ENCODE measurements at regions not wholly inside any gene's neighbourhood (a gene's known extent, or its start where the extent isn't known, plus 50 kb on each side); places are given as distances from the start of the nearest gene placed in this dataset.

- no peak for ATAC-seq
- no peaks in the 10 kb centered on the region for H3K79me2 ChIP-seq (ENCODE audit: insufficient read depth, low read length)
- no peaks in the 10 kb centered on the region; a peak in 1 of 5 replicates for H3K27me3 ChIP-seq (ENCODE audit: control insufficient read depth in 1 of 2, insufficient read depth in 2 of 2, low read length in 2 of 2)
- no peak overlapping the region for H3K4me2 ChIP-seq (ENCODE audit: low read depth, low read length)
- H3K9me3 ChIP-seq (ENCODE audit: low read length), result no peaks in the 10 kb centered on the region
- WGBS (ENCODE audit: low lambda C conversion rate), result 53% methylated on average over 5 of the region's 5 CpGs
- ChIA-PET POLR2A (no interaction called here), CTCF (ENCODE audit: low intra/inter-chr PET ratio, low total read pairs) (no interaction called here)
- H3K4me1 ChIP-seq (ENCODE audit: insufficient read depth, low read length), result no peaks in the 10 kb centered on the region
- intact Hi-C loops (cut with micrococcal nuclease; ENCODE audit: unreplicated experiment), result no loop called here
- FAIRE-seq, result no peak
- DNase-seq (ENCODE audit: low spot score), result no peak
- TF ChIP-seq ZNF484 (CRISPR knock-in tag; IDR thresholded peaks at IDR 0.05; ENCODE audit: borderline replicate concordance, low read depth), result no peak
- TF ChIP-seq FOXC1 (CRISPR knock-in tag; IDR thresholded peaks at IDR 0.05; ENCODE audit: borderline replicate concordance), result no peak
- TF ChIP-seq, protein P1, sequence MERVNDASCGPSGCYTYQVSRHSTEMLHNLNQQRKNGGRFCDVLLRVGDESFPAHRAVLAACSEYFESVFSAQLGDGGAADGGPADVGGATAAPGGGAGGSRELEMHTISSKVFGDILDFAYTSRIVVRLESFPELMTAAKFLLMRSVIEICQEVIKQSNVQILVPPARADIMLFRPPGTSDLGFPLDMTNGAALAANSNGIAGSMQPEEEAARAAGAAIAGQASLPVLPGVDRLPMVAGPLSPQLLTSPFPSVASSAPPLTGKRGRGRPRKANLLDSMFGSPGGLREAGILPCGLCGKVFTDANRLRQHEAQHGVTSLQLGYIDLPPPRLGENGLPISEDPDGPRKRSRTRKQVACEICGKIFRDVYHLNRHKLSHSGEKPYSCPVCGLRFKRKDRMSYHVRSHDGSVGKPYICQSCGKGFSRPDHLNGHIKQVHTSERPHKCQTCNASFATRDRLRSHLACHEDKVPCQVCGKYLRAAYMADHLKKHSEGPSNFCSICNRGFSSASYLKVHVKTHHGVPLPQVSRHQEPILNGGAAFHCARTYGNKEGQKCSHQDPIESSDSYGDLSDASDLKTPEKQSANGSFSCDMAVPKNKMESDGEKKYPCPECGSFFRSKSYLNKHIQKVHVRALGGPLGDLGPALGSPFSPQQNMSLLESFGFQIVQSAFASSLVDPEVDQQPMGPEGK (CRISPR knock-in tag; IDR thresholded peaks at IDR 0.05), result no peak
- no peak for TF ChIP-seq ZNF839 (CRISPR knock-in tag; IDR thresholded peaks at IDR 0.05; ENCODE audit: borderline replicate concordance)
- TF ChIP-seq TARDBP (CRISPR knock-in tag; IDR thresholded peaks at IDR 0.05), result no peak
- no peak for TF ChIP-seq TP53 (CRISPR knock-in tag; conservative IDR thresholded peaks at IDR 0.05)
- no peak for TF ChIP-seq ZKSCAN1 (IDR thresholded peaks at IDR 0.05; ENCODE audit: low read length)
- no peak for TF ChIP-seq ZNF619 (CRISPR knock-in tag; IDR thresholded peaks at IDR 0.05)
- no peak for TF ChIP-seq CSRNP2 (CRISPR knock-in tag; conservative IDR thresholded peaks at IDR 0.05; ENCODE audit: low read depth)
- TF ChIP-seq DMAP1 (CRISPR knock-in tag; IDR thresholded peaks at IDR 0.05), result no peak
- TF ChIP-seq PRMT3 (CRISPR knock-in tag; IDR thresholded peaks at IDR 0.05; ENCODE audit: borderline replicate concordance, low read depth), result no peak
- no peak for TF ChIP-seq ZNF629 (CRISPR knock-in tag; conservative IDR thresholded peaks at IDR 0.05)
- TF ChIP-seq SRSF1 (optimal IDR thresholded peaks at IDR 0.05; ENCODE audit: low read depth, low read length), result no peak
- TF ChIP-seq ZNF451 (CRISPR knock-in tag; IDR thresholded peaks at IDR 0.05), result no peak
- TF ChIP-seq HMG20A (CRISPR knock-in tag; IDR thresholded peaks at IDR 0.05; ENCODE audit: borderline replicate concordance), result no peak
- TF ChIP-seq, protein P2, sequence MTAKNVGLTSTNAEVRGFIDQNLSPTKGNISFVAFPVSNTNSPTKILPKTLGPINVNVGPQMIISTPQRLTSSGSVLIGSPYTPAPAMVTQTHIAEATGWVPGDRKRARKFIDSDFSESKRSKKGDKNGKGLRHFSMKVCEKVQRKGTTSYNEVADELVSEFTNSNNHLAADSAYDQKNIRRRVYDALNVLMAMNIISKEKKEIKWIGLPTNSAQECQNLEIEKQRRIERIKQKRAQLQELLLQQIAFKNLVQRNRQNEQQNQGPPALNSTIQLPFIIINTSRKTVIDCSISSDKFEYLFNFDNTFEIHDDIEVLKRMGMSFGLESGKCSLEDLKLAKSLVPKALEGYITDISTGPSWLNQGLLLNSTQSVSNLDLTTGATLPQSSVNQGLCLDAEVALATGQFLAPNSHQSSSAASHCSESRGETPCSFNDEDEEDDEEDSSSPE (CRISPR knock-in tag; IDR thresholded peaks at IDR 0.05), result no peak
- TF ChIP-seq ZNF782 (CRISPR knock-in tag; IDR thresholded peaks at IDR 0.05; ENCODE audit: borderline replicate concordance), result no peak
- no peak for TF ChIP-seq EHMT2 (IDR thresholded peaks at IDR 0.05; ENCODE audit: borderline replicate concordance, low read depth, low read length)
- H3K36me3 ChIP-seq (replicated peaks in 1 of 2; ENCODE audit: control insufficient read depth in 1 of 2, insufficient read depth in 2 of 2, low read length in 2 of 2), result no peaks in the 10 kb centered on the region
- no peaks in the 10 kb centered on the region for H4K20me1 ChIP-seq (ENCODE audit: insufficient read depth, low read length)
- H3K9ac ChIP-seq (ENCODE audit: insufficient read depth, low read depth, low read length), result no peak overlapping the region
- no peak overlapping the region for H2AFZ ChIP-seq (ENCODE audit: low read length)
- BruUV-seq (replicated peaks), result no TSS peak
- no peak overlapping the region for H3K4me3 ChIP-seq (replicated peaks in 1 of 3; ENCODE audit: insufficient read depth in 1 of 3, low read depth in 2 of 3, low read length in 3 of 3)
- no peak overlapping the region for H3K27ac ChIP-seq (ENCODE audit: extremely low read length, insufficient read depth, low read length)
- in situ Hi-C loops (cut with HindIII; ENCODE audit: extremely low pct_ligation_motif_present, low pct_unique_long_range_greater_than_20kb), result no loop called here
These were observed 114.6 kb upstream of the PLD5 start for GRCh38 chr1:242639104-242639503.
